Body of pancreas (tissue), 4 donors: ENCODE measurements at regions not wholly inside any gene's neighbourhood (a gene's known extent, or its start where the extent isn't known, plus 50 kb on each side); places are given as distances from the start of the nearest gene placed in this dataset.

Experiments
- CTCF ChIP-seq, 7 experiments: fragments of 450-650 bp in 4 of 7; fragments of 200-600 bp in 3 of 7; sonication (generic) in 3 of 7; IDR thresholded peaks; one replicate each; pipeline ENCODE4 v1.5.1; 2016 to 2019; ENCODE audit warnings: antibody characterized with exemption in 7 of 7
- POLR2A ChIP-seq, 3 donors: fragments of 450-650 bp; IDR thresholded peaks; one replicate each; pipeline ENCODE4 v1.6.1; 2016; ENCODE audit warnings: antibody characterized with exemption in 3 of 3, mild to moderate bottlenecking in 2 of 3

- no peak for TF ChIP-seq CTCF (IDR thresholded peaks at IDR 0.05)
- no peak for TF ChIP-seq POLR2A (IDR thresholded peaks at IDR 0.05)
Observed at GRCh38 chr11:114925591-114925990, 247.3 kb downstream of the NXPE2 start.
